H1 (cell line): ENCODE measurements at regions not wholly inside any gene's neighbourhood (a gene's known extent, or its start where the extent isn't known, plus 50 kb on each side); places are given as distances from the start of the nearest gene placed in this dataset.

Experiments used
- CTCF ChIA-PET: fragments of 300-600 bp; sonication (Branson Sonifier 250); formaldehyde crosslinking; loops from one replicate; lab custom pipeline; 2021; ENCODE audit not compliant: partially characterized antibody; lab: Charles Lee
- POLR2A ChIA-PET: fragments of 300-600 bp; sonication (Branson Sonifier 250); formaldehyde crosslinking; loops from one replicate; lab custom pipeline; 2021; ENCODE audit warnings: inconsistent platforms; ENCODE audit not compliant: partially characterized antibody; lab: Charles Lee
- DNase-seq, 2 experiments: peaks; one replicate each; pipeline versions ENCODE4 v3.0.0 to v3.0.0-alpha.2; 2010 to 2022; ENCODE audit warnings: low spot score in 2 of 2, low read depth in 1 of 2, mixed read lengths in 1 of 2
- FAIRE-seq: peaks from 2 replicates; lab custom pipeline; 2011; peaks lifted over from hg19 to GRCh38; lab: Jason Lieb, UNC
- H2AFZ ChIP-seq: 2 replicates; pipeline ENCODE4 v1.8.1; 2012; ENCODE audit warnings: low read length, inconsistent platforms
- H2AK5ac ChIP-seq: 2 replicates; pipeline ENCODE4 v1.6.1; 2013; ENCODE audit warnings: low read depth, low read length
- H2BK120ac ChIP-seq: replicated peaks from 2 replicates; pipeline ENCODE3; 2013; ENCODE audit warnings: low read depth, low read length, inconsistent platforms
- H2BK12ac ChIP-seq: 2 replicates; pipeline ENCODE4 v1.6.1; 2013; ENCODE audit warnings: low read depth, low read length
- H2BK15ac ChIP-seq: 2 replicates; pipeline ENCODE4 v1.6.1; 2013; ENCODE audit warnings: low read length
- H2BK20ac ChIP-seq: 2 replicates; pipeline ENCODE4 v1.6.1; 2013; ENCODE audit warnings: low read length
- H2BK5ac ChIP-seq: 2 replicates; pipeline ENCODE4 v1.6.1; 2013; ENCODE audit warnings: low read depth, low read length
- H3K14ac ChIP-seq: 2 replicates; pipeline ENCODE4 v1.6.1; 2013; ENCODE audit warnings: inconsistent platforms; ENCODE audit not compliant: insufficient read length
- H3K18ac ChIP-seq: 2 replicates; pipeline ENCODE4 v1.6.1; 2013; ENCODE audit warnings: low read length; ENCODE audit errors: extremely low read depth
- H3K23ac ChIP-seq: 2 replicates; pipeline ENCODE4 v1.6.1; 2013; ENCODE audit warnings: inconsistent platforms; ENCODE audit not compliant: insufficient read length
- H3K23me2 ChIP-seq: 2 replicates; pipeline ENCODE4 v1.6.1; 2013; ENCODE audit warnings: low read depth, low read length
- H3K27ac ChIP-seq: 2 replicates; pipeline ENCODE4 v1.6.1; 2011; ENCODE audit warnings: low read depth, low read length, inconsistent platforms
- H3K27me3 ChIP-seq, 4 experiments: replicated peaks in 1 of 4; 1 replicate in 1 of 4; 2 replicates in 3 of 4; pipeline versions ENCODE4 v1.6.1 to v1.8.1; 2011 to 2013; ENCODE audit warnings: low read length in 3 of 4, mild to moderate bottlenecking in 3 of 4, inconsistent platforms in 2 of 4, mixed read lengths in 2 of 4, moderate library complexity in 1 of 4; ENCODE audit not compliant: control insufficient read depth in 3 of 4, insufficient read depth in 3 of 4; ENCODE audit errors: extremely low read depth in 1 of 4
- H3K36me3 ChIP-seq, 4 experiments: 2 replicates each; pipeline versions ENCODE4 v1.6.1 to v1.8.1; 2011 to 2013; ENCODE audit warnings: mild to moderate bottlenecking in 4 of 4, low read length in 3 of 4, moderate library complexity in 2 of 4, control low read depth in 1 of 4, inconsistent platforms in 1 of 4; ENCODE audit not compliant: insufficient read depth in 4 of 4, control insufficient read depth in 2 of 4
- H3K4ac ChIP-seq: replicated peaks from 2 replicates; pipeline ENCODE3; 2013; ENCODE audit warnings: low read length, low read depth, mixed read lengths, inconsistent platforms; ENCODE audit not compliant: insufficient read length
- H3K4me1 ChIP-seq, 4 experiments: replicated peaks in 1 of 4; 1 replicate in 1 of 4; 2 replicates in 3 of 4; pipeline versions ENCODE4 v1.6.1 to v1.8.1; 2011 to 2013; ENCODE audit warnings: low read length in 3 of 4, inconsistent platforms in 2 of 4, mixed read lengths in 1 of 4; ENCODE audit not compliant: insufficient read depth in 4 of 4, control insufficient read depth in 3 of 4
- H3K4me2 ChIP-seq, 2 experiments: 2 replicates each; pipeline versions ENCODE4 v1.6.1 to v1.8.1; 2011 to 2013; ENCODE audit warnings: low read depth in 2 of 2, low read length in 2 of 2, control low read depth in 1 of 2, inconsistent platforms in 1 of 2, mild to moderate bottlenecking in 1 of 2; ENCODE audit not compliant: insufficient read depth in 1 of 2
- H3K4me3 ChIP-seq, 4 experiments: fragments of 200-600, 300-600 bp in 1 of 4; sonication (generic), shearing (Covaris generic), sonication (Bioruptor Twin) in 1 of 4; 2 replicates each; pipeline versions ENCODE4 v1.5.1 to v1.8.1; 2011 to 2016; ENCODE audit warnings: low read length in 4 of 4, low read depth in 3 of 4, control low read depth in 2 of 4, inconsistent platforms in 2 of 4, mild to moderate bottlenecking in 2 of 4, mixed read lengths in 1 of 4, moderate library complexity in 1 of 4; ENCODE audit not compliant: insufficient read depth in 2 of 4; ENCODE audit errors: extremely low read depth in 1 of 4
- H3K56ac ChIP-seq: replicated peaks from 2 replicates; pipeline ENCODE3; 2013; ENCODE audit warnings: low read depth, mild to moderate bottlenecking, mixed read lengths, low read length, inconsistent platforms; ENCODE audit not compliant: insufficient read length
- H3K79me1 ChIP-seq: 2 replicates; pipeline ENCODE4 v1.6.1; 2013; ENCODE audit warnings: low read depth, low read length, control low read depth
- H3K79me2 ChIP-seq, 2 experiments: 2 replicates each; pipeline versions ENCODE4 v1.6.1 to v1.8.1; 2012 to 2013; ENCODE audit warnings: low read length in 2 of 2, mild to moderate bottlenecking in 2 of 2, inconsistent platforms in 1 of 2; ENCODE audit not compliant: insufficient read depth in 2 of 2, control insufficient read depth in 1 of 2
- H3K9ac ChIP-seq, 4 experiments: replicated peaks in 1 of 4; 1 replicate in 1 of 4; 2 replicates in 3 of 4; pipeline versions ENCODE4 v1.6.1 to v1.8.1; 2011 to 2013; ENCODE audit warnings: low read depth in 3 of 4, low read length in 3 of 4, control low read depth in 2 of 4, mild to moderate bottlenecking in 2 of 4, moderate library complexity in 2 of 4, inconsistent platforms in 1 of 4; ENCODE audit errors: extremely low read depth in 1 of 4
- H3K9me3 ChIP-seq, 2 experiments: 2 replicates each; pipeline versions ENCODE4 v1.6.1 to v1.8.1; 2012 to 2013; ENCODE audit warnings: mild to moderate bottlenecking in 2 of 2, moderate library complexity in 2 of 2, control low read depth in 1 of 2, inconsistent platforms in 1 of 2, low read depth in 1 of 2, low read length in 1 of 2, mixed read lengths in 1 of 2; ENCODE audit not compliant: insufficient read depth in 2 of 2
- H4K20me1 ChIP-seq, 2 experiments: replicated peaks in 1 of 2; 2 replicates each; pipeline versions ENCODE3 to v1.8.1; 2011 to 2013; ENCODE audit warnings: inconsistent platforms in 2 of 2, low read length in 2 of 2, mild to moderate bottlenecking in 1 of 2; ENCODE audit not compliant: insufficient read depth in 2 of 2, control insufficient read depth in 1 of 2
- H4K5ac ChIP-seq: 2 replicates; pipeline ENCODE4 v1.6.1; 2013; ENCODE audit warnings: low read length, low read depth, mixed read lengths, inconsistent platforms; ENCODE audit not compliant: insufficient read length
- H4K8ac ChIP-seq: 2 replicates; pipeline ENCODE4 v1.8.0; 2013; ENCODE audit warnings: mild to moderate bottlenecking, moderate library complexity, low read length, inconsistent platforms; ENCODE audit not compliant: insufficient read depth; ENCODE audit errors: extremely low read depth
- H4K91ac ChIP-seq: replicated peaks from 2 replicates; pipeline ENCODE3; 2013; ENCODE audit warnings: low read length, mixed read lengths, inconsistent platforms; ENCODE audit not compliant: insufficient read length
- ASH2L ChIP-seq: fragments of 200-600, 300-600 bp; sonication (generic); IDR thresholded peaks from one replicate; pipeline ENCODE4 v1.7.1; 2017; ENCODE audit warnings: low read length
- ATF3 ChIP-seq: IDR thresholded peaks from 2 replicates; pipeline ENCODE4 v1.6.1; 2011; ENCODE audit warnings: low read depth, mild to moderate bottlenecking, low read length; ENCODE audit not compliant: insufficient read depth
- CBX5 ChIP-seq: fragments of 300-800, 300-1000 bp; sonication (generic); IDR thresholded peaks from 2 replicates; pipeline ENCODE4 v1.7.1; 2016; ENCODE audit warnings: antibody characterized with exemption, low read length, low read depth
- CEBPB ChIP-seq: IDR thresholded peaks from 2 replicates; pipeline ENCODE4 v1.6.1; 2012; ENCODE audit warnings: low read depth, low read length
- CREB1 ChIP-seq: IDR thresholded peaks from 2 replicates; pipeline ENCODE4 v1.6.1; 2012; ENCODE audit warnings: inconsistent platforms
- EZH2 ChIP-seq: fragments of 200-600 bp; sonication (generic); IDR thresholded peaks from 2 replicates; pipeline ENCODE4 v1.7.1; 2012; ENCODE audit warnings: low read depth, mild to moderate bottlenecking, moderate library complexity, low read length, inconsistent platforms; ENCODE audit not compliant: severe bottlenecking
- HDAC2 ChIP-seq, 2 experiments: fragments of 300-600 bp in 1 of 2; sonication (generic) in 1 of 2; IDR thresholded peaks; 2 replicates each; pipeline ENCODE4 v1.6.1; 2011 to 2012; ENCODE audit warnings: low read depth in 2 of 2, low read length in 2 of 2, mild to moderate bottlenecking in 2 of 2, moderate library complexity in 2 of 2, borderline replicate concordance in 1 of 2, inconsistent platforms in 1 of 2
- RXRA ChIP-seq: IDR thresholded peaks from 2 replicates; pipeline ENCODE4 v1.6.1; 2011; ENCODE audit warnings: low read depth, mild to moderate bottlenecking, low read length, moderate library complexity; ENCODE audit not compliant: insufficient read depth
- SIX5 ChIP-seq: IDR thresholded peaks from 2 replicates; pipeline ENCODE4 v1.6.1; 2011; ENCODE audit warnings: mild to moderate bottlenecking, low read depth, low read length
- WGBS, 2 experiments: shearing (Covaris generic) in 1 of 2; methylation state at CpG; one replicate each; pipeline versions ENCODE4 v1.1.6 to v1.1.7; 2013 to 2015; ENCODE audit warnings: low lambda C conversion rate in 2 of 2, mixed read lengths in 2 of 2, inconsistent platforms in 1 of 2, low coverage in 1 of 2, missing lambda C conversion rate in 1 of 2; ENCODE audit not compliant: insufficient replicate concordance in 2 of 2, insufficient coverage in 1 of 2, insufficient read length in 1 of 2; ENCODE audit errors: extremely low coverage in 1 of 2, missing lambda C conversion rate in 1 of 2; 5-methylcytosine and 5-hydroxymethylcytosine counted together

GRCh38 chr15:36275656-36276055 is 303.8 kb upstream of the CDIN1 start:
- H3K9me3 ChIP-seq, result peaks cover 12 to 13% of the 10 kb centered on the region in 2 experiments
- WGBS, 2 experiments, result 93% methylated on average over 2 of the region's 2 CpGs; no CpG with 5 or more reads in 1 of the 2 experiments
- no peak overlapping the region for H3K23ac ChIP-seq
- no peak overlapping the region for H3K4me3 ChIP-seq
- no peaks in the 10 kb centered on the region for H3K23me2 ChIP-seq
- no peak overlapping the region for H4K91ac ChIP-seq
- no peak overlapping the region for H4K5ac ChIP-seq
- no peak overlapping the region for H2BK12ac ChIP-seq
- H3K79me1 ChIP-seq, result no peaks in the 10 kb centered on the region
- H3K4me1 ChIP-seq, result peaks cover 0 to 2% (median 0%) of the 10 kb centered on the region in 4 experiments; a peak in 1 of 7 replicates
- H3K79me2 ChIP-seq, result no peaks in the 10 kb centered on the region
- CTCF ChIA-PET, result no interaction called here
- no peak overlapping the region for H3K18ac ChIP-seq
- peaks cover 0 to 11% (median 6%) of the 10 kb centered on the region in 4 experiments; a peak in 5 of 7 replicates for H3K27me3 ChIP-seq
- FAIRE-seq (no peak), DNase-seq (no peak)
- no peak overlapping the region for H3K4me2 ChIP-seq
- H3K4ac ChIP-seq, result no peak overlapping the region
- no peak overlapping the region for H3K14ac ChIP-seq
- POLR2A ChIA-PET, result no interaction called here
- H2BK15ac ChIP-seq, result no peak overlapping the region
- no peak overlapping the region; a peak in 1 of 7 replicates for H3K9ac ChIP-seq
- TF ChIP-seq EZH2 (no peak), ASH2L (no peak), HDAC2 (IDR thresholded peaks at IDR 0.05; ENCODE audit: borderline replicate concordance in 1 of 2, low read depth in 2 of 2, low read length in 2 of 2) (no peak), CBX5 (no peak), CREB1 (no peak), CEBPB (no peak), RXRA (no peak), ATF3 (no peak), SIX5 (no peak)
- TF ChIP-seq, all 59 proteins: peak for 0
- Histone ChIP-seq H3K56ac (no peak overlapping the region), H2BK20ac (no peak overlapping the region), H3K27ac (no peak overlapping the region), H2AK5ac (no peak overlapping the region), H2BK120ac (no peak overlapping the region), H4K20me1 (no peaks in the 10 kb centered on the region), H2AFZ (no peak overlapping the region), H3K36me3 (peaks cover 0 to 3% (median 0%) of the 10 kb centered on the region in 4 experiments; a peak in 1 of 8 replicates), H4K8ac (no peak overlapping the region), H2BK5ac (no peak overlapping the region)
